ENCODE measurements at regions not wholly inside any gene's neighbourhood (a gene's known extent, or its start where the extent isn't known, plus 50 kb on each side); places are given as distances from the start of the nearest gene placed in this dataset.

- no peaks in the 10 kb centered on the region for H3K36me3 ChIP-seq (ENCODE audit: control insufficient read depth in 2 of 2, extremely low read depth in 1 of 2, insufficient read depth in 2 of 2, low read length in 2 of 2)
- TF ChIP-seq FOS (IDR thresholded peaks at IDR 0.05; ENCODE audit: borderline replicate concordance, insufficient read depth, low read length) (no peak), JUN (IDR thresholded peaks at IDR 0.05; ENCODE audit: borderline replicate concordance, insufficient read depth, insufficient read length, low read depth) (no peak), MAX (IDR thresholded peaks at IDR 0.05; ENCODE audit: insufficient read depth, insufficient read length) (no peak), EZH2 (IDR thresholded peaks at IDR 0.05; ENCODE audit: borderline replicate concordance, low read depth, low read length, severe bottlenecking) (no peak), CTCF (IDR thresholded peaks at IDR 0.05; ENCODE audit: extremely low read depth in 1 of 2, insufficient read depth in 1 of 2, low read depth in 1 of 2, low read length in 2 of 2) (no peak), POLR2AphosphoS5 (IDR thresholded peaks at IDR 0.05; ENCODE audit: insufficient read depth, low read depth, low read length) (no peak), MYC (IDR thresholded peaks at IDR 0.05; ENCODE audit: low read depth, low read length) (no peak), POLR2A (IDR thresholded peaks at IDR 0.05; ENCODE audit: low read depth, low read length) (no peak), GATA2 (IDR thresholded peaks at IDR 0.05; ENCODE audit: insufficient read depth, insufficient read length, low read depth, low read length) (no peak)
- no peak overlapping the region for H3K9ac ChIP-seq (replicated peaks; ENCODE audit: extremely low read depth, insufficient read depth, low read length)
- H3K9me3 ChIP-seq (replicated peaks; ENCODE audit: control insufficient read depth, insufficient read depth, low read length) = no peaks in the 10 kb centered on the region
- no peaks in the 10 kb centered on the region for H4K20me1 ChIP-seq (replicated peaks; ENCODE audit: control insufficient read depth, extremely low read depth, insufficient read depth, low read length)
- no peak overlapping the region for H2AFZ ChIP-seq (ENCODE audit: low read depth, low read length)
- ChIA-PET POLR2A (no interaction called here), CTCF (interaction anchor here (0.7 to 1.1 kb wide), 3 partner anchors 11 to 44 kb away, joined by 3 read pairs; no protein-coding TSS in a partner anchor)
- peaks cover 7% of the 10 kb centered on the region for H3K4me1 ChIP-seq (ENCODE audit: control insufficient read depth, extremely low read depth, insufficient read depth, low read length)
- peak overlapping the region; percentile 13 for H3K4me2 ChIP-seq (ENCODE audit: insufficient read depth, low read length)
- no peaks in the 10 kb centered on the region for H3K27me3 ChIP-seq (ENCODE audit: control insufficient read depth in 2 of 2, insufficient read depth in 2 of 2, low read length in 2 of 2)
- no peak for FAIRE-seq
- no peaks in the 10 kb centered on the region for H3K79me2 ChIP-seq (ENCODE audit: control insufficient read depth, insufficient read depth, low read length)
- dilution Hi-C loops (cut with MboI; ENCODE audit: extremely low pct_ligation_motif_present, low sequenced_read_pairs) = no loop called here
- no peak for DNase-seq (ENCODE audit: low read depth, low spot score)
- no peaks in the 10 kb centered on the region for H3K9me1 ChIP-seq (replicated peaks; ENCODE audit: control insufficient read depth, extremely low read depth, insufficient read depth, low read length)
- H3K27ac ChIP-seq (ENCODE audit: insufficient read depth, low read depth, low read length) = no peak overlapping the region
- intact Hi-C loops (cut with micrococcal nuclease) = no loop called here
- BruUV-seq (replicated peaks) = no TSS peak
- H3K4me3 ChIP-seq (replicated peaks in 1 of 3; ENCODE audit: insufficient read depth in 1 of 3, low read depth in 1 of 3, low read length in 3 of 3) = no peak overlapping the region
These were observed 154.1 kb upstream of the LPP start for GRCh38 chr3:187999821-188000220.
